Endodermal cell (in vitro differentiated cells): ENCODE measurements at regions not wholly inside any gene's neighbourhood (a gene's known extent, or its start where the extent isn't known, plus 50 kb on each side); places are given as distances from the start of the nearest gene placed in this dataset.

Experiments used
- DNase-seq: peaks from one replicate; pipeline ENCODE4 v3.0.0-alpha.2; 2017
- H3K27ac ChIP-seq: 2 replicates; pipeline ENCODE4 v1.5.1; 2013; ENCODE audit warnings: mild to moderate bottlenecking, low read depth, low read length, moderate library complexity
- H3K27me3 ChIP-seq: 2 replicates; pipeline ENCODE4 v1.6.1; 2013; ENCODE audit warnings: mild to moderate bottlenecking, low read length, moderate library complexity; ENCODE audit not compliant: insufficient read depth, control insufficient read depth, poor library complexity, severe bottlenecking
- H3K36me3 ChIP-seq: 2 replicates; pipeline ENCODE4 v1.7.0; 2013; ENCODE audit warnings: mild to moderate bottlenecking, low read length, moderate library complexity; ENCODE audit not compliant: control insufficient read depth, insufficient read depth
- H3K4me1 ChIP-seq: one replicate; pipeline ENCODE4 v1.7.0; 2013; ENCODE audit warnings: low read length; ENCODE audit not compliant: control insufficient read depth, insufficient read depth
- H3K4me3 ChIP-seq: 2 replicates; pipeline ENCODE4 v1.5.1; 2013; ENCODE audit warnings: mild to moderate bottlenecking, low read length, moderate library complexity
- H3K9ac ChIP-seq: 2 replicates; pipeline ENCODE4 v1.6.1; 2013; ENCODE audit warnings: mild to moderate bottlenecking, low read length, moderate library complexity; ENCODE audit not compliant: poor library complexity, severe bottlenecking; ENCODE audit errors: extremely low read depth
- H3K9me3 ChIP-seq: 2 replicates; pipeline ENCODE4 v1.6.1; 2013; ENCODE audit warnings: mild to moderate bottlenecking, low read length, moderate library complexity; ENCODE audit not compliant: control insufficient read depth
- H3K27ac Mint-ChIP-seq: 2 replicates; pipeline ENCODE4 v1.8.0; 2020; ENCODE audit warnings: mixed read lengths
- H3K27me3 Mint-ChIP-seq: 2 replicates; pipeline ENCODE4 v1.8.0; 2021; ENCODE audit warnings: mild to moderate bottlenecking, mixed read lengths; ENCODE audit not compliant: insufficient read depth
- H3K36me3 Mint-ChIP-seq: 2 replicates; pipeline ENCODE4 v1.8.0; 2020; ENCODE audit warnings: low read depth, mixed read lengths
- H3K4me1 Mint-ChIP-seq: 2 replicates; pipeline ENCODE4 v1.8.0; 2020; ENCODE audit warnings: mixed read lengths
- H3K4me3 Mint-ChIP-seq: 2 replicates; pipeline ENCODE4 v1.8.0; 2020; ENCODE audit warnings: mild to moderate bottlenecking, moderate library complexity, mixed read lengths
- H3K9me3 Mint-ChIP-seq: 2 replicates; pipeline ENCODE4 v1.8.0; 2020; ENCODE audit warnings: mild to moderate bottlenecking, mixed read lengths
- WGBS, 2 experiments: methylation state at CpG; one replicate each; pipeline versions ENCODE4 v1.1.5 to v1.1.7; 2013; ENCODE audit warnings: missing lambda C conversion rate in 2 of 2, mixed read lengths in 1 of 2; ENCODE audit not compliant: insufficient coverage in 1 of 2, insufficient read length in 1 of 2; 5-methylcytosine and 5-hydroxymethylcytosine counted together
- TF ChIP-seq, protein P1 (sequence below): fragments of 200-600 bp; sonication (generic); conservative IDR thresholded peaks from 2 replicates; pipeline ENCODE4 v1.5.0; 2021; ENCODE audit warnings: antibody characterized with exemption, mild to moderate bottlenecking

DNA sequence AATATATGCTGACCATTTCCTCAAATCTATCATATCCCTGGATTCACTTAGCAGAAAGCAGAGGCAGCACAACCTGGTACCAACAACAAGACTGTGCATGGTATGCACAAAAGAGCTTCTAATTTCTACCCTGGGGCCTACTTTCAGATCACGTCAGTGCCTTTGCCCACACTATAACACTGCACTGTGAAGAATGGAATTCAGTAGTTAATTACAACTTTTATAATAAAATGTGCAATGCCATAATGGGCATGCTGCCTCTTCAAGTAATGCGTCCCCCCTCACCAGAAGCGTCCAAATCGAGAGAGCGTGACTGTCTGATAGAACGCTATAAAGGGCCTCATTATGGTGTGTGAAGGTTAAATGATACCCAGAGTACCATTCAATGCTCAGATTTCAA lies 328.1 kb upstream of the PKDCC start:
- no peak for DNase-seq
- H3K4me1 Mint-ChIP-seq: peaks cover 37% of the 10 kb centered on the region
- H3K9ac ChIP-seq: no peak overlapping the region
- no peak overlapping the region for H3K4me3 ChIP-seq
- no peak overlapping the region for H3K27ac Mint-ChIP-seq
- H3K4me1 ChIP-seq: peaks cover 23% of the 10 kb centered on the region
- no peaks in the 10 kb centered on the region for H3K27me3 ChIP-seq
- H3K4me3 Mint-ChIP-seq: no peak overlapping the region
- no peaks in the 10 kb centered on the region for H3K27me3 Mint-ChIP-seq
- H3K9me3 Mint-ChIP-seq: no peaks in the 10 kb centered on the region
- no peaks in the 10 kb centered on the region for H3K36me3 ChIP-seq
- WGBS, 2 experiments: 97 to 99% methylated on average over 5 to 6 of the region's 6 CpGs
- no peaks in the 10 kb centered on the region for H3K36me3 Mint-ChIP-seq
- no peaks in the 10 kb centered on the region for H3K9me3 ChIP-seq
- H3K27ac ChIP-seq: no peak overlapping the region
- TF ChIP-seq, protein P1, sequence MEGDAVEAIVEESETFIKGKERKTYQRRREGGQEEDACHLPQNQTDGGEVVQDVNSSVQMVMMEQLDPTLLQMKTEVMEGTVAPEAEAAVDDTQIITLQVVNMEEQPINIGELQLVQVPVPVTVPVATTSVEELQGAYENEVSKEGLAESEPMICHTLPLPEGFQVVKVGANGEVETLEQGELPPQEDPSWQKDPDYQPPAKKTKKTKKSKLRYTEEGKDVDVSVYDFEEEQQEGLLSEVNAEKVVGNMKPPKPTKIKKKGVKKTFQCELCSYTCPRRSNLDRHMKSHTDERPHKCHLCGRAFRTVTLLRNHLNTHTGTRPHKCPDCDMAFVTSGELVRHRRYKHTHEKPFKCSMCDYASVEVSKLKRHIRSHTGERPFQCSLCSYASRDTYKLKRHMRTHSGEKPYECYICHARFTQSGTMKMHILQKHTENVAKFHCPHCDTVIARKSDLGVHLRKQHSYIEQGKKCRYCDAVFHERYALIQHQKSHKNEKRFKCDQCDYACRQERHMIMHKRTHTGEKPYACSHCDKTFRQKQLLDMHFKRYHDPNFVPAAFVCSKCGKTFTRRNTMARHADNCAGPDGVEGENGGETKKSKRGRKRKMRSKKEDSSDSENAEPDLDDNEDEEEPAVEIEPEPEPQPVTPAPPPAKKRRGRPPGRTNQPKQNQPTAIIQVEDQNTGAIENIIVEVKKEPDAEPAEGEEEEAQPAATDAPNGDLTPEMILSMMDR: no peak

DNA sequence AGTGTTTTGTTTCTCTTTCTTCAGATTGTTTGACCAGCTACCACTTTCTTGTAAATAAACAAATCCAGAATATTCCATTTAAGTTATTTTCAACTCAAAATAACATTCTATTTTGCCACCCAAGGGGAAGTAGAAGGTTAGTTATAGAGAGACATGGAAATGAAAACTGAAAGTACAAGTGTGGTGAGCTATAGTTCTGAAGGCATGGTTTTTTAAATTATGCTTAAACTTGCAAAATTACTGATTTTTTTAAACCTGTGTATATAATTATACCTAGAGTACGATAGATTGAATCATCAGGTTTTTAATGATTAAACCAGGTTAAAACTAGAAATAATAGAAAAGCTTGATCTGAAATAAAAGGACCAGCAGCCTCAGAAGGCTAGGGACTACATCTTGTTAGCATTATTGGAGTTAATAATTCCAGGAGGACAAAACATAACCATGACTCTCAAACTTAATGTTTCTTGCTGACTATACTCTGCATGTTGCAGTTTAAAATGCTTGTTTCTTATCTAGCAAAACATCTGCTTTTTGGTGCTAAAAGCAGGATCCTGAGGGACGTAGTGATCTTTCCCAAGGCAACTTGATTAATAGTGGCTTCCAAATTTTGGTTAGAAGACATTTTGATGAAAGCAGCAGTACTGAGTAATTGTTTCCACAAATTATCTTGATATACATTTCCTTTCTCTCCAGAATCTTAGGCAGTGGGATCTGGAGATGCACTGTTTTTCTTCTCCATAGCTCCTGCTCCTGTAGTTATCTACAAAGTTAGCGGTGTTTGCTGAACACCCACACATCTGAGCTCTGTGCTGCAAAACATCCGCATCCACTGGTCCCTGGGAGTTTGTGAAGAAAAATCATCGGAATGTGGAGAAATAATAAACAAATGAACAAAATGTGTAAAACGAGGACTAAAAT lies 327.2 kb upstream of the PKDCC start:
- WGBS, 2 experiments: 93 to 94% methylated on average over 4 to 6 of the region's 6 CpGs
- H3K4me3 ChIP-seq: no peak overlapping the region
- no peak for DNase-seq
- H3K9ac ChIP-seq: no peak overlapping the region
- Mint-ChIP-seq H3K4me3 (no peak overlapping the region), H3K4me1 (peaks cover 45% of the 10 kb centered on the region), H3K27ac (no peak overlapping the region), H3K36me3 (no peaks in the 10 kb centered on the region), H3K27me3 (no peaks in the 10 kb centered on the region), H3K9me3 (no peaks in the 10 kb centered on the region)
- peaks cover 30% of the 10 kb centered on the region for H3K4me1 ChIP-seq
- H3K27me3 ChIP-seq: no peaks in the 10 kb centered on the region
- TF ChIP-seq, protein P1: no peak
- no peak overlapping the region for H3K27ac ChIP-seq
- no peaks in the 10 kb centered on the region for H3K36me3 ChIP-seq
- no peaks in the 10 kb centered on the region for H3K9me3 ChIP-seq

DNA sequence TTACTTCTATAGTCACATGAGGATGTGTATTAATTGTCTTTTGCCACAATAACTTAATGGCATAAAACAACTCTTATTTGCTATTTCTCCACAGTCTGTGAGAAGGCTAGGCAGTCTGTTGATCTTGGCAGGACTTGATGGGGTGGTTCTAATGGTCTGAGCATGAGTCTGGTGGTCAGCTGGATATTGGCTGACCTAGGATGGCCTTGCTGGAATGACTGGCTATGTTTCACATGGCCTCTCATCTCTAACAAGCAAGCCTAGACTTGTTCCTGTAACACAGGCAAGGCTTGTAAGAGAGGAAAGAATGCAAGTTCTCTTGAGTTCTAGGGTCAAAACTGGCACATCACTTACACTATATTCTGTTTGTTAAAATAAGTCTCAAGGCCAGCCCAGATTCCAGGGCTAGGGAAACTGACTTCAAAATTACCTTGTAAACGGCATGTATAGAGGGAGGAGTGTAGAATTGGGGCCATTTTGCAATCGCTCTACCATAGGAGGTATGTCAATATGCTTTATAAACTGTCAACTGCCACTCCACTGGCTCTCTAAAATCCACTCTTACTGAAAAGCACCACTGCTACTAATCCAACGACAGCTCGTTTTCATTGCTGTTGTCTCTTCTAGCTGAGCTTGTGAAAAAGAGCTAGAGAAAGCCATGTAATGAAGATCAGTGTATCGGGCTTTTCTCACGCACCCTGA lies 325.0 kb upstream of the PKDCC start:
- Mint-ChIP-seq H3K27ac (no peak overlapping the region), H3K36me3 (no peaks in the 10 kb centered on the region), H3K4me1 (peaks cover 52% of the 10 kb centered on the region), H3K4me3 (no peak overlapping the region), H3K27me3 (no peaks in the 10 kb centered on the region), H3K9me3 (no peaks in the 10 kb centered on the region)
- WGBS, 2 experiments: 74% methylated on average over 6 of the region's 6 CpGs; no CpG with 5 or more reads in 1 of the 2 experiments
- Histone ChIP-seq H3K9me3 (no peaks in the 10 kb centered on the region), H3K27me3 (no peaks in the 10 kb centered on the region), H3K27ac (peak overlapping the region; percentile 30), H3K36me3 (no peaks in the 10 kb centered on the region), H3K4me3 (no peak overlapping the region), H3K9ac (no peak overlapping the region), H3K4me1 (peaks cover 44% of the 10 kb centered on the region)
- no peak for DNase-seq
- TF ChIP-seq, protein P1: no peak
